ENCODE measurements at regions not wholly inside any gene's neighbourhood (a gene's known extent, or its start where the extent isn't known, plus 50 kb on each side); places are given as distances from the start of the nearest gene placed in this dataset.

DNA sequence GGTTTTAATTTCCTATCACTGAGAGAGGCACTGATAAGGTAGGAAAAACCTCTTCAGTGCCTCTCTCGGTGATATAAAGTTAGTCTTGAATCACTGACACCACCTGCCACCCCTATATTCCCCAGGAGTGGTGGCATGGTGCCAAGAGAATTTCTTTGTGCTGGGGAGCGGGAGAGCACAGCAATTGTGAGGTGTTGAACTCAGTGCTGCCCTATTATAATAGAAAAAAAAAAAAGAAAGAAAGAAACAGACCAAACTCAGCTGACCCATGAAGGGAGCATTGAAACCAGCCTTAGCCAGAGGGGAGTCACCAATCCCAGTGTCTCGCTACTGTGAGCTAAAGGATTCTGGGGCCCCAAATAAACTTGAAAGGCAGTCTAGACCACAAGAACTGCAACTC is 201.4 kb upstream of the STT3B start:
- H3K4me3 ChIP-seq (ENCODE audit: control insufficient read depth, low read depth, low read length), result no peak overlapping the region
- TF ChIP-seq, protein P1, sequence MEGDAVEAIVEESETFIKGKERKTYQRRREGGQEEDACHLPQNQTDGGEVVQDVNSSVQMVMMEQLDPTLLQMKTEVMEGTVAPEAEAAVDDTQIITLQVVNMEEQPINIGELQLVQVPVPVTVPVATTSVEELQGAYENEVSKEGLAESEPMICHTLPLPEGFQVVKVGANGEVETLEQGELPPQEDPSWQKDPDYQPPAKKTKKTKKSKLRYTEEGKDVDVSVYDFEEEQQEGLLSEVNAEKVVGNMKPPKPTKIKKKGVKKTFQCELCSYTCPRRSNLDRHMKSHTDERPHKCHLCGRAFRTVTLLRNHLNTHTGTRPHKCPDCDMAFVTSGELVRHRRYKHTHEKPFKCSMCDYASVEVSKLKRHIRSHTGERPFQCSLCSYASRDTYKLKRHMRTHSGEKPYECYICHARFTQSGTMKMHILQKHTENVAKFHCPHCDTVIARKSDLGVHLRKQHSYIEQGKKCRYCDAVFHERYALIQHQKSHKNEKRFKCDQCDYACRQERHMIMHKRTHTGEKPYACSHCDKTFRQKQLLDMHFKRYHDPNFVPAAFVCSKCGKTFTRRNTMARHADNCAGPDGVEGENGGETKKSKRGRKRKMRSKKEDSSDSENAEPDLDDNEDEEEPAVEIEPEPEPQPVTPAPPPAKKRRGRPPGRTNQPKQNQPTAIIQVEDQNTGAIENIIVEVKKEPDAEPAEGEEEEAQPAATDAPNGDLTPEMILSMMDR (IDR thresholded peaks at IDR 0.05; ENCODE audit: control insufficient read depth, insufficient read depth, low read depth, low read length, missing control alignments), result no peak
- no peak for DNase-seq (ENCODE audit: low read depth)

DNA sequence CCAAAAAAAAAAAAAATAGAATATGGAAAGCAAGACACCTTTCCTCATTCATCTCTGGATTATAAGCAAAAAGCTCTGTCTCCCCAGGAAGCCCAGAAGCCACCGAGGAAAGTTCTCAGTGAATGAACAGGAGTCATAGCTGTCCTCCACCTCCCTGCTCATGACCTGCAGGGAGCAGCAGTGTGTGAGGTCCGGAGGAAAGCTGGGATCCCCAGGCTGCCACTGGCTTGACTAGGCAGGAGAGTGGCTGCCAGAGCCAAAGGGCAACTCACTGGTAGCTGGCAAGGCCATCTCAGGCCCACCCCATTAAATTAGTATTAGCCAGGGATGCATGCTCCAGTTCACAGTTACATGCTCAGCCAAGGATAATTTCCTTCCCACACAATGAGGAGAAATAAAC is 191.6 kb upstream of the STT3B start:
- DNase-seq (ENCODE audit: low read depth), result no peak
- no peak overlapping the region for H3K4me3 ChIP-seq (ENCODE audit: control insufficient read depth, low read depth, low read length)
- TF ChIP-seq, protein P1 (IDR thresholded peaks at IDR 0.05; ENCODE audit: control insufficient read depth, insufficient read depth, low read depth, low read length, missing control alignments), result peak; percentile 14

DNA sequence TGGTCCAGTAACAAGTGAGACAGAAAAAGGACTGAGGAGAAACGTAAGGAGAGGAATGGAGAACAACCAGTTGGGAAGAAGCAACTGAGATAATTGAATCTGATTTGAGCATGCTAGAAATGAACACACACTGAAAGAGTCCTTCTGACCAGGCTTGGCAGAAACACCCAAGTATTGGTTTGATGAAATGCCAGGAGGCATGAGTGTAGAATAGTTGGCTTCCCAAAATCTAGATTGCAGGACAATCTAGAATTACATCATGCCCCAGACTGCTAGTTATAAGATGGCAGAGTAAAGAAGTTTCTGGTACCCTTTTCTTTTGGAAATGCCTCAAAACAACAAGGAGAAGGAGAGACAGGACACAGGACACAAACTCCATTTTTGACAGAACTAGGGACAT is 189.7 kb upstream of the STT3B start:
- H3K4me3 ChIP-seq (ENCODE audit: control insufficient read depth, low read depth, low read length), result no peak overlapping the region
- TF ChIP-seq, protein P1 (IDR thresholded peaks at IDR 0.05; ENCODE audit: control insufficient read depth, insufficient read depth, low read depth, low read length, missing control alignments), result no peak
- DNase-seq (ENCODE audit: low read depth), result peak; percentile 17

DNA sequence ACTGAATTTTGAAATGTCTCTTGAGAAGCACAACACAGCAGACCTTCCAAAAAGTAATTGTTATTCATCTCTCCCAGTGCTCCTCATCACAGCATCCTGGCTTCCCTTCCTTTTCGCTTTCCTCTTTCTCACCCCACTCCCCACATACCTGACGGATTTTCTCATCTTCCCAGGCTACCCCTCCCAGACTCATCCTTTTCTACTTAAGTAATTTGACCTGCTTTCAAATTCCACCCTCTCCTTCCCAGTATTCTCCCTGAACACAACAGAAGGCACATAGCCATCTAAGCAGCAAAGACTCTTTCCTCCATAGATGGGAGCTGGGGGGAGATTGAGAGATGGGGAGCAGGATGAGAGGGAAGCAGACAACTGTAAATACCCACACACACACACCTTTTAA is 187.1 kb upstream of the STT3B start:
- no peak overlapping the region for H3K4me3 ChIP-seq (ENCODE audit: control insufficient read depth, low read depth, low read length)
- TF ChIP-seq, protein P1 (IDR thresholded peaks at IDR 0.05; ENCODE audit: control insufficient read depth, insufficient read depth, low read depth, low read length, missing control alignments), result no peak
- DNase-seq (ENCODE audit: low read depth), result no peak

- H3K4me3 ChIP-seq (ENCODE audit: control insufficient read depth, low read depth, low read length), result no peak overlapping the region
- TF ChIP-seq, protein P1 (IDR thresholded peaks at IDR 0.05; ENCODE audit: control insufficient read depth, insufficient read depth, low read depth, low read length, missing control alignments), result no peak
Observed at GRCh38 chr3:31346542-31346979, 186.2 kb upstream of the STT3B start.

GRCh38 chr3:31349001-31349748 is 183.6 kb upstream of the STT3B start:
- DNase-seq (ENCODE audit: low read depth), result no peak
- H3K4me3 ChIP-seq (ENCODE audit: control insufficient read depth, low read depth, low read length), result no peak overlapping the region
- TF ChIP-seq, protein P1 (IDR thresholded peaks at IDR 0.05; ENCODE audit: control insufficient read depth, insufficient read depth, low read depth, low read length, missing control alignments), result no peak

More at GRCh38 chr3:31346542-31346979, 186.2 kb upstream of the STT3B start:
- DNase-seq (ENCODE audit: low read depth), result no peak
